BLaER1 treated with 17β-estradiol and CSF1 and Interleukin-3, amounts not matched to agents 10 nM and 100 nM (cell line): ENCODE measurements at regions not wholly inside any gene's neighbourhood (a gene's known extent, or its start where the extent isn't known, plus 50 kb on each side); places are given as distances from the start of the nearest gene placed in this dataset.
A peak's percentile ranks its signal among the peaks of the same experiment; 100 is the strongest.

Experiments
- H3K27ac ChIP-seq, 11 experiments: shearing (Covaris generic); formaldehyde crosslinking; 2 replicates each; pipeline ENCODE4 v1.8.1; 2022
- H3K27me3 ChIP-seq, 11 experiments: shearing (Covaris generic); formaldehyde crosslinking; 2 replicates each; pipeline ENCODE4 v1.8.1; 2022
- H3K36me3 ChIP-seq, 11 experiments: shearing (Covaris generic); formaldehyde crosslinking; 2 replicates each; pipeline ENCODE4 v1.8.1; 2022
- H3K4me1 ChIP-seq, 10 experiments: shearing (Covaris generic); formaldehyde crosslinking; 2 replicates each; pipeline ENCODE4 v1.8.1; 2022
- H3K4me2 ChIP-seq, 11 experiments: shearing (Covaris generic); formaldehyde crosslinking; 2 replicates each; pipeline ENCODE4 v1.8.1; 2022
- H3K4me3 ChIP-seq, 10 experiments: shearing (Covaris generic); formaldehyde crosslinking; 2 replicates each; pipeline ENCODE4 v1.8.1; 2022
- H3K9ac ChIP-seq, 11 experiments: shearing (Covaris generic); formaldehyde crosslinking; 2 replicates each; pipeline ENCODE4 v1.8.1; 2022
- H3K9me3 ChIP-seq, 11 experiments: shearing (Covaris generic); formaldehyde crosslinking; replicated peaks in 1 of 11; 2 replicates each; pipeline ENCODE4 v1.8.1; 2022
- H4K20me1 ChIP-seq, 11 experiments: shearing (Covaris generic); formaldehyde crosslinking; 2 replicates each; pipeline ENCODE4 v1.8.1; 2022
- Cebpa-rat ChIP-seq, 11 experiments: shearing (Covaris generic); IDR thresholded peaks; 2 replicates each; pipeline ENCODE4 v1.8.1; 2022

DNA sequence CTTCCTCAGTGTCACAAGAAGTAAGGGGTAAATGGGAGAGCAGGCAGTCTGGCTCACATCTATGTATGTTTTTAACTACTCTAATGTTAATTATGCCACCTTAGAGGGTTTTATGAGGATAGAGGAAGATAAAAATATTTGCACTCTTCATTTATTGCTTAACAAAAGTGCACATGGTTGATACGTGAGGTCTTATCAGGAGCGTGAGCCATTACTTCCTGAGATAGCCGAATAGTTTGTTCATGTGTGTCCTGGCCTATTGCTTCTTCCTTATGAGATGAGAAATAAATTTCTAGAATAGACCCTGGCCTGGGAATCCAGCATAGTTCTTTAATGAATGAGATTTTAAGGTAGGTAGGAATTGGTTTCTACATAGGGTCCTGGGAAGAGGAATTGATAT lies 471.1 kb upstream of the B3GALT2 start:
- no peaks in the 10 kb centered on the region for H3K27me3 ChIP-seq
- H3K4me2 ChIP-seq, result no peak overlapping the region
- no peak overlapping the region for H3K27ac ChIP-seq
- H3K4me3 ChIP-seq, result no peak overlapping the region
- H3K9me3 ChIP-seq, result peaks cover 0 to 9% (median 0%) of the 10 kb centered on the region in 11 experiments; a peak in 2 of 22 replicates
- H4K20me1 ChIP-seq, result no peaks in the 10 kb centered on the region
- H3K4me1 ChIP-seq, result no peaks in the 10 kb centered on the region
- TF ChIP-seq Cebpa-rat (IDR thresholded peaks at IDR 0.05), result no peak
- H3K36me3 ChIP-seq, result no peaks in the 10 kb centered on the region
- H3K9ac ChIP-seq, result no peak overlapping the region

DNA sequence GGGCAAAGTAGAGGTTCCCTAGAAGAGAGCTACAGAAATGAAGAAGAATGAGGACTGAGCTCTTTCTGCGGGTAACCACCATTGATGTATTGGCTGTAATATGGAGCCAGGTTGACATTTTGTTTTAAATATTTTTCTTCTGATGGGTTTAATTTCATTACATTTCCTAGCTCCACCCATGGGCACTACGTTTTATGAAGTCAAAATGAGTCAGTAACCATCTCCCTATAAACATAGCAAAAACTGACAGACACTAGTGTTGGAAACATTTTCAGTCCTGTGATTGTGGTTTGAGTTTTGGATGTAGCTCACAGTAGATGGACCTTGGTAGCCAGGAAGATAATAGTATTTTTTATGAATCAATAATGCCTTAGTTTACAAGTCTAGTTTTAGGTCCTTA lies 470.4 kb upstream of the B3GALT2 start:
- Histone ChIP-seq H3K9me3 (peaks cover 0 to 9% (median 0%) of the 10 kb centered on the region in 11 experiments; a peak in 2 of 22 replicates), H3K4me3 (no peak overlapping the region), H3K9ac (no peak overlapping the region), H3K36me3 (no peaks in the 10 kb centered on the region), H3K4me2 (no peak overlapping the region), H3K27me3 (no peaks in the 10 kb centered on the region), H3K4me1 (no peaks in the 10 kb centered on the region), H3K27ac (no peak overlapping the region), H4K20me1 (no peaks in the 10 kb centered on the region)
- no peak for TF ChIP-seq Cebpa-rat (IDR thresholded peaks at IDR 0.05)

- Histone ChIP-seq H3K9me3 (peaks cover 0 to 9% (median 3%) of the 10 kb centered on the region in 11 experiments; a peak in 2 of 22 replicates), H3K4me2 (no peak overlapping the region), H3K9ac (no peak overlapping the region), H3K27ac (no peak overlapping the region), H3K4me1 (no peaks in the 10 kb centered on the region), H3K36me3 (no peaks in the 10 kb centered on the region), H3K4me3 (no peak overlapping the region), H3K27me3 (no peaks in the 10 kb centered on the region), H4K20me1 (no peaks in the 10 kb centered on the region)
- no peak for TF ChIP-seq Cebpa-rat (IDR thresholded peaks at IDR 0.05)
Observed at GRCh38 chr1:193654951-193655735, 468.7 kb upstream of the B3GALT2 start.

DNA sequence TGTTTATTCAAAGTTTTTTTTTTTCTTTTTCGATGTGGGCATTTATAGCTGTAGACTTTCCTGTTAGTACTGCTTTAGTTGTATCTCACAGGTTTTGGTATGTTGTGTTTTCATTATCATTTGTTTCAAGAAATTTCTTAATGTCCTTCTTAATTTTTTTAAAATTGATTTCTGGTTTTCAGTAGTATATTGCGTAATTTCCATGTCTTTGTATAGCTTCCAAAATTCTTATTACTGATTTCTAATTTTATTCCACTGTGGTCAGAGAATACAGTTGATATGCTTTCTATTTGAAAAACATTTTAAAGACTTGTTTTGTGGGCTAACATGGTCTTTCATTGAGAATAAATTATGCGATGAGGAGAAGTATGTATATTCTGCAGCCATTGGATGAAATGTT lies 463.2 kb upstream of the B3GALT2 start:
- no peaks in the 10 kb centered on the region for H3K27me3 ChIP-seq
- H3K36me3 ChIP-seq, result no peaks in the 10 kb centered on the region
- peaks cover 0 to 5% (median under 1%) of the 10 kb centered on the region in 11 experiments; a peak in 1 of 22 replicates for H3K9me3 ChIP-seq
- no peak overlapping the region for H3K9ac ChIP-seq
- H3K4me2 ChIP-seq, result no peak overlapping the region
- H3K4me1 ChIP-seq, result no peaks in the 10 kb centered on the region
- TF ChIP-seq Cebpa-rat (IDR thresholded peaks at IDR 0.05), result peak in 2 of 11 experiments; percentile 27 to 59; a peak in 2 of 22 replicates
- H4K20me1 ChIP-seq, result no peaks in the 10 kb centered on the region
- H3K4me3 ChIP-seq, result no peak overlapping the region
- no peak overlapping the region for H3K27ac ChIP-seq

DNA sequence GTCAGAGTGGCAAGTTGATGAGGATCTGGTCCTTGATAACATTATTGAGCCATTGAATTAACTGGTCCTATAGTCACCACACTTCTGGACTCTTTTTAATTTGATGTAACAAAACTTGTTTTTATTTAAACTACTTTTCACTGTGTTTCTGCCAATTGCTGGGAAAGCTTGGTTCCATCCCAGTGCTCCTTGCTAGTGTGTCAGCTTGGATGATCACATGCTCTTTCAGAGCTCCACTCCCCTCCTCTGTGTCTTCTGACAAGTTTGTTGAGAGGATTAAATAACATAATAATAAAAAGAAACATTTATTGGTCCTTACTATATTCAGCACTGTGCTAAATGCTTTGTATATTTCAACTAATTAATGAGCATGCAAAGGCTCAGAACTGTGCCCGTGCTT lies 448.5 kb upstream of the B3GALT2 start:
- no peaks in the 10 kb centered on the region for H3K36me3 ChIP-seq
- H3K27ac ChIP-seq, result peak overlapping the region in 1 of 11 experiments; percentile 21; a peak in 1 of 22 replicates
- H3K9me3 ChIP-seq, result no peaks in the 10 kb centered on the region
- TF ChIP-seq Cebpa-rat (IDR thresholded peaks at IDR 0.05), result no peak
- no peak overlapping the region for H3K9ac ChIP-seq
- H3K27me3 ChIP-seq, result no peaks in the 10 kb centered on the region
- H4K20me1 ChIP-seq, result no peaks in the 10 kb centered on the region
- H3K4me2 ChIP-seq, result peak overlapping the region in 6 of 11 experiments; percentile 6 to 37 (median 16); a peak in 9 of 22 replicates
- H3K4me1 ChIP-seq, result peaks cover 0 to 18% (median 7%) of the 10 kb centered on the region in 10 experiments; a peak in 8 of 20 replicates
- no peak overlapping the region for H3K4me3 ChIP-seq

GRCh38 chr1:193634470-193634869 lies 448.1 kb upstream of the B3GALT2 start:
- no peak overlapping the region for H3K9ac ChIP-seq
- H3K4me2 ChIP-seq, result peak overlapping the region in 7 of 11 experiments; percentile 4 to 37 (median 11); a peak in 11 of 22 replicates
- H3K9me3 ChIP-seq, result no peaks in the 10 kb centered on the region
- no peaks in the 10 kb centered on the region for H4K20me1 ChIP-seq
- H3K4me1 ChIP-seq, result peaks cover 0 to 22% (median 7%) of the 10 kb centered on the region in 10 experiments; a peak in 8 of 20 replicates
- H3K27me3 ChIP-seq, result no peaks in the 10 kb centered on the region
- 0 out of 22 replicates have a peak, but pooled peaks of 1 of the 11 experiments have one; percentile 21 for TF ChIP-seq Cebpa-rat (IDR thresholded peaks at IDR 0.05)
- H3K4me3 ChIP-seq, result no peak overlapping the region
- no peaks in the 10 kb centered on the region for H3K36me3 ChIP-seq
- H3K27ac ChIP-seq, result peak overlapping the region in 1 of 11 experiments; percentile 21; a peak in 1 of 22 replicates

- H3K36me3 ChIP-seq, result no peaks in the 10 kb centered on the region
- no peaks in the 10 kb centered on the region for H3K9me3 ChIP-seq
- no peaks in the 10 kb centered on the region for H4K20me1 ChIP-seq
- H3K9ac ChIP-seq, result no peak overlapping the region
- TF ChIP-seq Cebpa-rat (IDR thresholded peaks at IDR 0.05), result no peak
- H3K4me2 ChIP-seq, result peak overlapping the region in 6 of 11 experiments; percentile 6 to 37 (median 16); a peak in 5 of 22 replicates
- H3K27ac ChIP-seq, result no peak overlapping the region
- no peaks in the 10 kb centered on the region for H3K27me3 ChIP-seq
- no peak overlapping the region for H3K4me3 ChIP-seq
- peaks cover 0 to 24% (median 7%) of the 10 kb centered on the region in 10 experiments; a peak in 8 of 20 replicates for H3K4me1 ChIP-seq
Observed at GRCh38 chr1:193633991-193634390, 447.6 kb upstream of the B3GALT2 start.

DNA sequence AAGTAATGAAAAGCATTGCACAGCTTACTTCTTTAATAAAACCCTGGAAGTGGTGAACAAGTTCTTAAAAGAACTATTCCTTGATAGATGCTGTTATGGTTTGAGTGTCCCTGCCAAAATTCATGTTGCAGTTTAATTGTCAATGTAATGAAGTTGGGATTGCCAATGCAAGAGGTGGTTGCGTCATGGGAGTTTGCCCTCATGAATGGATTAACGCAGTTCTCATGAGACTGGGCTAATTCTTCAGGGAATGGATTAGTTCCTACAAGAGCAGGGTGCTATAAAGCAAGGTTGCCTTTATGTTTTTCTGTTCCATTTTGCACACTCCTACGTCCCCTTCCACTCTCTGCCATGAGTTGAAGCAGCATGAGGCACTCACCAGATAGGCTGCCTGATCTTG lies 446.7 kb upstream of the B3GALT2 start:
- no peak for TF ChIP-seq Cebpa-rat (IDR thresholded peaks at IDR 0.05)
- Histone ChIP-seq H3K9ac (no peak overlapping the region), H3K4me1 (peaks cover 0 to 24% (median 7%) of the 10 kb centered on the region in 10 experiments; a peak in 8 of 20 replicates)

DNA sequence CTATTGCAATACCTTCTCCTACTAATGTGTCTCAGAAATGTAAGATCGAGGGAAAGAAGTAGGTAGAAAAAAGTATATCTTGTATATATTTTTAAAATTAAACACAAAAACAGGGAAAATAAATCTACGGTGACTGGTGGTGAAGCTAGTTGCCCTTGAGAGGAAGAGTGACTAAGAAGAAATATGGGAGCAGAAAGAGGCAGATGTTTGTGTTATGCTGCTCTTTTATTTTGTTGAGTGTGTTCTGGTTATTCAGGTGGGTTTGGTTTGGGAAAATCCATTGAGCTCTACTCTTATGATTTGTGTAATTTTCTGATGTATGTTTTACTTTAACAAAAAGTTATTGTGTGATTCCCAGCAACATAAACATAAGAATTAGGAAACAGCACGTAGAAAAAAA lies 444.9 kb upstream of the B3GALT2 start:
- no peak overlapping the region for H3K27ac ChIP-seq
- H3K36me3 ChIP-seq, result no peaks in the 10 kb centered on the region
- H3K27me3 ChIP-seq, result no peaks in the 10 kb centered on the region
- no peak overlapping the region for H3K4me2 ChIP-seq
- H3K9me3 ChIP-seq, result no peaks in the 10 kb centered on the region
- H3K9ac ChIP-seq, result no peak overlapping the region
- no peak for TF ChIP-seq Cebpa-rat (IDR thresholded peaks at IDR 0.05)
- H3K4me1 ChIP-seq, result peaks cover 0 to 24% (median 7%) of the 10 kb centered on the region in 10 experiments; a peak in 8 of 20 replicates
- H4K20me1 ChIP-seq, result no peaks in the 10 kb centered on the region
- no peak overlapping the region for H3K4me3 ChIP-seq

More for the DNA sequence above, 446.7 kb upstream of the B3GALT2 start:
- no peaks in the 10 kb centered on the region for H3K36me3 ChIP-seq
- H4K20me1 ChIP-seq, result no peaks in the 10 kb centered on the region
- no peaks in the 10 kb centered on the region for H3K27me3 ChIP-seq
- no peak overlapping the region for H3K4me3 ChIP-seq
- H3K27ac ChIP-seq, result no peak overlapping the region
- no peaks in the 10 kb centered on the region for H3K9me3 ChIP-seq
- H3K4me2 ChIP-seq, result no peak overlapping the region
